Thyroid gland (tissue), 4 donors: ENCODE measurements at regions not wholly inside any gene's neighbourhood (a gene's known extent, or its start where the extent isn't known, plus 50 kb on each side); places are given as distances from the start of the nearest gene placed in this dataset.

Source experiments
- DNase-seq, 2 donors: peaks; one replicate each; pipeline ENCODE4 v3.0.0-alpha.2; 2019
- H3K27ac ChIP-seq, 3 donors: fragments of 200-600 bp; sonication (generic); 1 replicate in 2 of 3; 2 replicates in 1 of 3; pipeline ENCODE4 v1.5.1; 2016 to 2019; ENCODE audit warnings: mild to moderate bottlenecking in 1 of 3, moderate library complexity in 1 of 3
- H3K27me3 ChIP-seq: fragments of 200-600 bp; sonication (generic); one replicate; pipeline ENCODE4 v1.5.1; 2019
- H3K36me3 ChIP-seq, 2 donors: fragments of 200-600 bp; sonication (generic); one replicate each; pipeline ENCODE4 v1.5.1; 2016 to 2019
- H3K4me1 ChIP-seq, 2 donors: fragments of 200-600 bp; sonication (generic); one replicate each; pipeline ENCODE4 v1.5.1; 2017 to 2019
- H3K4me3 ChIP-seq, 3 donors: fragments of 200-600 bp; sonication (generic); replicated peaks in 1 of 3; 1 replicate in 2 of 3; 2 replicates in 1 of 3; pipeline ENCODE4 v1.5.1; 2016; ENCODE audit warnings: mild to moderate bottlenecking in 1 of 3
- H3K9me3 ChIP-seq: fragments of 200-600 bp; sonication (generic); one replicate; pipeline ENCODE4 v1.5.1; 2017
- POLR2A ChIP-seq, 2 donors: fragments of 450-650 bp; IDR thresholded peaks; one replicate each; pipeline ENCODE4 v1.6.1; 2017; ENCODE audit warnings: antibody characterized with exemption in 2 of 2, mild to moderate bottlenecking in 2 of 2, moderate library complexity in 1 of 2
- WGBS, 2 donors: methylation state at CpG; one replicate each; pipeline ENCODE4 v1.1.5; 2017; 5-methylcytosine and 5-hydroxymethylcytosine counted together
- intact Hi-C: fragments of 100-400 bp; cut with DNase I; formaldehyde crosslinking; loops from one replicate; pipeline ENCODE4 v1.15.1; 2023
- TF ChIP-seq, protein P1 (sequence below), 6 experiments: fragments of 200-600 bp in 3 of 6; fragments of 450-650 bp in 3 of 6; sonication (generic) in 3 of 6; IDR thresholded peaks; one replicate each; pipeline ENCODE4 v1.5.1; 2016 to 2019; ENCODE audit warnings: antibody characterized with exemption in 6 of 6, mild to moderate bottlenecking in 2 of 6, inconsistent platforms in 1 of 6, moderate library complexity in 1 of 6

DNA sequence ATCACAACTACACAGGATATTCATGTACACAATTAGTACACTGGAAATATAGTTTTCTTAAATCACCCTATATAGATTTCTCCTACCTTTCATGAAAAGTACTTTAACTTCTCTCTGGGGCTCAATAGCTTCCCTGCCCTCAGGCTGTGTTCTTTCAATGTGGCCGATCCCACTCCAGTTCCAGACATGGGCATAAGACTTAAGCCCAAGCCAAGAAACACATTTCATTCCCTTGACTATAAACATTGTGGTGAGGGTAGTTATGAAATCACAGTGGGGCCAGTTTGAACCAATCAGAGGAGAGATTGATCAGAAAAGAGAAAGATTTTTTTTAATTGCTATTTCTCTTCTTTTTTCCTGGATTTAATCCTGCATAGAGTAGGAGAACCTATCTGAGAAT, 904.6 kb upstream of the SORCS1 start:
- Histone ChIP-seq H3K4me1 (no peaks in the 10 kb centered on the region), H3K27ac (no peak overlapping the region), H3K4me3 (no peak overlapping the region), H3K27me3 (no peaks in the 10 kb centered on the region), H3K36me3 (no peaks in the 10 kb centered on the region), H3K9me3 (no peaks in the 10 kb centered on the region)
- DNase-seq, result no peak
- 82 to 92% methylated on average over 1 of the region's 1 CpG for WGBS, 2 donors
- intact Hi-C loops, result no loop called here
- TF ChIP-seq POLR2A (IDR thresholded peaks at IDR 0.05), result no peak
- TF ChIP-seq, protein P1, sequence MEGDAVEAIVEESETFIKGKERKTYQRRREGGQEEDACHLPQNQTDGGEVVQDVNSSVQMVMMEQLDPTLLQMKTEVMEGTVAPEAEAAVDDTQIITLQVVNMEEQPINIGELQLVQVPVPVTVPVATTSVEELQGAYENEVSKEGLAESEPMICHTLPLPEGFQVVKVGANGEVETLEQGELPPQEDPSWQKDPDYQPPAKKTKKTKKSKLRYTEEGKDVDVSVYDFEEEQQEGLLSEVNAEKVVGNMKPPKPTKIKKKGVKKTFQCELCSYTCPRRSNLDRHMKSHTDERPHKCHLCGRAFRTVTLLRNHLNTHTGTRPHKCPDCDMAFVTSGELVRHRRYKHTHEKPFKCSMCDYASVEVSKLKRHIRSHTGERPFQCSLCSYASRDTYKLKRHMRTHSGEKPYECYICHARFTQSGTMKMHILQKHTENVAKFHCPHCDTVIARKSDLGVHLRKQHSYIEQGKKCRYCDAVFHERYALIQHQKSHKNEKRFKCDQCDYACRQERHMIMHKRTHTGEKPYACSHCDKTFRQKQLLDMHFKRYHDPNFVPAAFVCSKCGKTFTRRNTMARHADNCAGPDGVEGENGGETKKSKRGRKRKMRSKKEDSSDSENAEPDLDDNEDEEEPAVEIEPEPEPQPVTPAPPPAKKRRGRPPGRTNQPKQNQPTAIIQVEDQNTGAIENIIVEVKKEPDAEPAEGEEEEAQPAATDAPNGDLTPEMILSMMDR (IDR thresholded peaks at IDR 0.05), result no peak

DNA sequence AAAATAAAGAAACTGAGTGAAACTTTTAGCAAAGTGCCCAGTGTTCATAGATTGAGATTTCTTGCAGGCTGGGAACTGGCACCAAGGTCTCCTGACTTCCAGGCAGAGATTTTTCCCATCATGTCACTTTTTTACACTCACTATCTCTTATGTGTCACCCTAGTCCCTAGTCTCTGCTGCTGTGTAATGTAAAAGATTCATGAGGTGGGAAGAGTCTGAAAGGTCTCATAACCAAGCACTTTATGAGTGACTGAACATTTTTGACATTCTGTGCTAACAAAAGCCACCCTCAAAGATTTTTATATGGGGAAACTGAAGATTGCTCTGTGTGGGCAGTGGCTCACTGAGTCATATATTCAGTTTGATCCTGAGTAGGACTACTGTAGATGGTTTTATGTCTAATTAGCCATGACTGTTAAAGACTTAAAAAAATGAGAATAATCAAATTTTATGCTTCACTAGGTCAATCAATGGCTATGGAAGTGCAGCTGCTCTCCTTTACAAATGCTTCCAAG, 900.3 kb upstream of the SORCS1 start:
- H3K36me3 ChIP-seq, result no peaks in the 10 kb centered on the region
- no peaks in the 10 kb centered on the region for H3K4me1 ChIP-seq
- no peak overlapping the region for H3K27ac ChIP-seq
- H3K4me3 ChIP-seq, result no peak overlapping the region
- no peaks in the 10 kb centered on the region for H3K9me3 ChIP-seq
- DNase-seq, result no peak
- intact Hi-C loops, result no loop called here
- no peak for TF ChIP-seq POLR2A (IDR thresholded peaks at IDR 0.05)
- TF ChIP-seq, protein P1 (IDR thresholded peaks at IDR 0.05), result no peak
- no peaks in the 10 kb centered on the region for H3K27me3 ChIP-seq

DNA sequence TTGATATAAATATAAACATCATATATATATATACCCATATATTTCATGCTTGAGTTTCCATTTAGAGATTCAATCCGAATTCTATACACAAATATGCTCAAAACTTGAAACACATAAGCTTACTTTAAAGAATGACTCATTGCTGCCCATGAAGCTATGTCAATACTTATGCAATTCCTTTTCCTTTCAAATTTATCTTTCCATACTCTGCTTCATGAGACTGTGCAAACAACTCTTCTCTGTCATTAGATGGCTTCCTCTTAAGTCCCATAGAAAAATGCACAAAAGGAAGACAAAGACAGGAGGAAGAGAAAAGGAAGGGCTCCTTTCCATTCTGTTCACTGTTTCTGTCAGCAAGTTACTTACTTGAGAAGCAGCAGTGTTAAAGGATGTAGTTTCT, 895.7 kb upstream of the SORCS1 start:
- no peak for DNase-seq
- Histone ChIP-seq H3K27ac (no peak overlapping the region), H3K27me3 (no peaks in the 10 kb centered on the region), H3K9me3 (no peaks in the 10 kb centered on the region), H3K4me3 (no peak overlapping the region), H3K4me1 (no peaks in the 10 kb centered on the region), H3K36me3 (no peaks in the 10 kb centered on the region)
- TF ChIP-seq, protein P1 (IDR thresholded peaks at IDR 0.05), result no peak
- TF ChIP-seq POLR2A (IDR thresholded peaks at IDR 0.05), result no peak
- WGBS, 2 donors, result 70 to 75% methylated on average over 1 of the region's 1 CpG
- intact Hi-C loops, result no loop called here

DNA sequence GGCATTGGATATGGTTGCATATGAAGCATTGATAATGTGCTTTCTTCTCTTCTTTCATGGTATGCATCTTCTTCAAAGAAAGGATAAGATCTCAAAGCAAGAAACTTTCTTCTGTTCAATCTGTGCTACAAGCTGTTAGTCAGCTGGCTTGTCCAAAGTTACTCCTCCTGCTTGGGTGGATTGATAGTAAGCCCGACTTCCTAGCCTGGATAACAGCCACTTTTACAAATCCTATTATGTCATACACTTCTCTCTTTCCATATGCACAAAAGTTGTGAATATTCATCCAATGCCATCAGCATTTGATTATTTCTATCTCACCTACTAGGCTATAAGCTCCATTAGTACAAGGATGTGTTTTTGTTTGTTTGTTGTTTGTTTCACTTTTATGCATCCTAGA, 891.0 kb upstream of the SORCS1 start:
- intact Hi-C loops, result no loop called here
- TF ChIP-seq POLR2A (IDR thresholded peaks at IDR 0.05), result no peak
- no peaks in the 10 kb centered on the region for H3K36me3 ChIP-seq

DNA sequence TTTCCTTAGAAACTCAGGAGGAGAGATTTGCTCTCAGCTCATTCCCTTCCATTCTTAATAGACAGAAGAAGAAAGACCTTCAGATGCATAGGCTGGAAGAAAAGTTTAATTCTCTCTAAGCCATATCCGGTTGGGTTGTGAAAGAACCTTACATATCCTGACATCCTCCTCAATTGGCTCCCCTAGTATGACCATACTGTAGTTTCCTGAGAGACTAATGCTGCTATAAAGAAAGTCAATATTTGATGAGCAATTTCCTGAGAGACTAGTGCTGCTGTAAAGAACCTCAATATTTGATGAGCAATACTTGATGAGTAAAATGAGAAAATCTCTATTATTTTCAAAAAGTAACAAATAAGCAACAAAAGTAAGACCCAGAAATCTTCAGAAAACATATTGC, 888.5 kb upstream of the SORCS1 start:
- Histone ChIP-seq H3K4me1 (no peaks in the 10 kb centered on the region), H3K9me3 (no peaks in the 10 kb centered on the region), H3K27me3 (no peaks in the 10 kb centered on the region), H3K36me3 (no peaks in the 10 kb centered on the region), H3K4me3 (no peak overlapping the region), H3K27ac (no peak overlapping the region)
- TF ChIP-seq, protein P1 (IDR thresholded peaks at IDR 0.05), result no peak
- TF ChIP-seq POLR2A (IDR thresholded peaks at IDR 0.05), result no peak
- 85 to 92% methylated on average over 1 of the region's 1 CpG for WGBS, 2 donors
- no peak for DNase-seq
- intact Hi-C loops, result no loop called here

More for the DNA sequence above, 891.0 kb upstream of the SORCS1 start:
- Histone ChIP-seq H3K9me3 (no peaks in the 10 kb centered on the region), H3K4me3 (no peak overlapping the region), H3K4me1 (no peaks in the 10 kb centered on the region), H3K27ac (no peak overlapping the region), H3K27me3 (no peaks in the 10 kb centered on the region)
- WGBS, 2 donors, result 85 to 86% methylated on average over 1 of the region's 1 CpG
- no peak for DNase-seq

DNA sequence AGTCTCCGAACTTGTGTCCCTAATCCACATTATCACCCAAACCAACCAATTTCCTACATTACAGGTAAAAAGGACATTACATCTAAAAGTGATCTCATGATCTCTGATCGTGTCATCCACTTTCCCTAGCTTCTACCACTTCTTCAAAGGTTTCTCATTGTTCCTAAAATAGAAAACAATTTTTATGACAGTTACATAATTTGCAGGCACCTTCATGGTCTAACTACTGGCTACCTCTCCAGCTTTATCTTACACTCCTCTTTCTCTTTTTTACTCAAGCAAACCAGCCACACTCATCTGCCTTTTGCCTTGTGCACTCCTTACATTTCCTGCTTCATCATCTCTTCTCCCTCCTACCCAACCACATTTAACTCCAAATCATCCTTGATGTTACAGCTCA, 886.7 kb upstream of the SORCS1 start:
- 84 to 92% methylated on average over 2 of the region's 2 CpGs for WGBS, 2 donors
- no peaks in the 10 kb centered on the region for H3K27me3 ChIP-seq
- no peaks in the 10 kb centered on the region for H3K4me1 ChIP-seq
- DNase-seq, result no peak
- TF ChIP-seq, protein P1 (IDR thresholded peaks at IDR 0.05), result no peak
- no peak for TF ChIP-seq POLR2A (IDR thresholded peaks at IDR 0.05)
- no peak overlapping the region for H3K4me3 ChIP-seq
- no peaks in the 10 kb centered on the region for H3K36me3 ChIP-seq
- intact Hi-C loops, result no loop called here
- no peak overlapping the region for H3K27ac ChIP-seq
- H3K9me3 ChIP-seq, result no peaks in the 10 kb centered on the region
